ENCODE measurements at regions not wholly inside any gene's neighbourhood (a gene's known extent, or its start where the extent isn't known, plus 50 kb on each side); places are given as distances from the start of the nearest gene placed in this dataset.

DNA sequence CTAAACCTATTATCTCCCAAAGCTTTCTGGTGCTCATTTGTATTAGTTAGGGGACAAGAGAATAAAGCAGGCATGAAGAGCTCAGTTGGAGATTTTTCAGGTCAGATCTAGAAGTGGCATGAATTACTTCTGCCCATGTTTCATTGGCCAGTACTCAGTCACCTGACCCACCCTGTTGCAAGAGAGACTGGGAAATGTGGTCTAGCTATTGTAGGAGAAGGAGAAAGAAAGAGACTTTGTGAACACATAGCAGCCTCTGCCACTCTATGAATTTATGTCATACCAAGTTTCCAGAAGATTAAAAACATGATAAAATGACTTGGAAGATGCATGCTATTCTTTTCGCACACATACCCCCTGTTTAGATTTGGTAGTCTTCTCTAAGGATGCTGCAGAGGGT is 302.3 kb upstream of the RUNX1 start:
- H3K4me3 ChIP-seq, result no peak overlapping the region
- no peaks in the 10 kb centered on the region for H3K9me3 ChIP-seq
- peaks cover 0 to 4% (median 0%) of the 10 kb centered on the region in 9 donors for H3K27me3 ChIP-seq
- no peak for ATAC-seq
- TF ChIP-seq POLR2A (IDR thresholded peaks at IDR 0.05), result no peak
- TF ChIP-seq, protein P1, sequence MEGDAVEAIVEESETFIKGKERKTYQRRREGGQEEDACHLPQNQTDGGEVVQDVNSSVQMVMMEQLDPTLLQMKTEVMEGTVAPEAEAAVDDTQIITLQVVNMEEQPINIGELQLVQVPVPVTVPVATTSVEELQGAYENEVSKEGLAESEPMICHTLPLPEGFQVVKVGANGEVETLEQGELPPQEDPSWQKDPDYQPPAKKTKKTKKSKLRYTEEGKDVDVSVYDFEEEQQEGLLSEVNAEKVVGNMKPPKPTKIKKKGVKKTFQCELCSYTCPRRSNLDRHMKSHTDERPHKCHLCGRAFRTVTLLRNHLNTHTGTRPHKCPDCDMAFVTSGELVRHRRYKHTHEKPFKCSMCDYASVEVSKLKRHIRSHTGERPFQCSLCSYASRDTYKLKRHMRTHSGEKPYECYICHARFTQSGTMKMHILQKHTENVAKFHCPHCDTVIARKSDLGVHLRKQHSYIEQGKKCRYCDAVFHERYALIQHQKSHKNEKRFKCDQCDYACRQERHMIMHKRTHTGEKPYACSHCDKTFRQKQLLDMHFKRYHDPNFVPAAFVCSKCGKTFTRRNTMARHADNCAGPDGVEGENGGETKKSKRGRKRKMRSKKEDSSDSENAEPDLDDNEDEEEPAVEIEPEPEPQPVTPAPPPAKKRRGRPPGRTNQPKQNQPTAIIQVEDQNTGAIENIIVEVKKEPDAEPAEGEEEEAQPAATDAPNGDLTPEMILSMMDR (IDR thresholded peaks at IDR 0.05), result no peak
- peaks cover 0 to 3% (median 0%) of the 10 kb centered on the region in 12 donors for H3K4me1 ChIP-seq
- intact Hi-C loops (cut with DNase I), result no loop called here
- peak overlapping the region in 1 of 12 donors; percentile 42 for H3K27ac ChIP-seq
- no peaks in the 10 kb centered on the region for H3K36me3 ChIP-seq
- no peak for DNase-seq
- WGBS, 4 donors, result 92 to 97% (median 96%) methylated on average over 1 of the region's 1 CpG

DNA sequence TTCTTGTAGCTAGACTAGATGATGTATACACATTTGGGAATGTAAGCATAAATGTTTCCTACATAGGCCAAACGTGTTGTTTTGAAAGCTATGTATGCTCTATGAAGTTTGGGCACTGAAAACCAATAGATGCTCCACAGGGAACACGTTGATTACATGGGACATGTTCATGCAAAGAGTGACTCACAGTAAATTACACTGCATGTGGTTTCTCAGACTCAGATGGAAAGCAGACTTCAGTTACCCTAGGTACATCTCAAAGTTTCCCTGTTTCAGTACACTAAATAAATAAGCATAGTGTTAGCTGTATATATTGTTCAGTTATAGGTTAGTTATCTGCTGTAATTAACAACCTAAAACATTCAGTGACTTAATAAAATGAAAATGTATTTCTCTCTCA is 301.9 kb upstream of the RUNX1 start:
- Histone ChIP-seq H3K27ac (no peak overlapping the region), H3K36me3 (no peaks in the 10 kb centered on the region), H3K4me3 (no peak overlapping the region), H3K9me3 (no peaks in the 10 kb centered on the region), H3K27me3 (peaks cover 0 to 4% (median 0%) of the 10 kb centered on the region in 9 donors), H3K4me1 (peaks cover 0 to 3% (median 0%) of the 10 kb centered on the region in 12 donors)
- ATAC-seq (no peak), DNase-seq (no peak)
- intact Hi-C loops (cut with DNase I), result no loop called here
- 48 to 63% (median 60%) methylated on average over 2 of the region's 2 CpGs for WGBS, 4 donors
- TF ChIP-seq POLR2A (IDR thresholded peaks at IDR 0.05), result no peak
- TF ChIP-seq, protein P1 (IDR thresholded peaks at IDR 0.05), result no peak

DNA sequence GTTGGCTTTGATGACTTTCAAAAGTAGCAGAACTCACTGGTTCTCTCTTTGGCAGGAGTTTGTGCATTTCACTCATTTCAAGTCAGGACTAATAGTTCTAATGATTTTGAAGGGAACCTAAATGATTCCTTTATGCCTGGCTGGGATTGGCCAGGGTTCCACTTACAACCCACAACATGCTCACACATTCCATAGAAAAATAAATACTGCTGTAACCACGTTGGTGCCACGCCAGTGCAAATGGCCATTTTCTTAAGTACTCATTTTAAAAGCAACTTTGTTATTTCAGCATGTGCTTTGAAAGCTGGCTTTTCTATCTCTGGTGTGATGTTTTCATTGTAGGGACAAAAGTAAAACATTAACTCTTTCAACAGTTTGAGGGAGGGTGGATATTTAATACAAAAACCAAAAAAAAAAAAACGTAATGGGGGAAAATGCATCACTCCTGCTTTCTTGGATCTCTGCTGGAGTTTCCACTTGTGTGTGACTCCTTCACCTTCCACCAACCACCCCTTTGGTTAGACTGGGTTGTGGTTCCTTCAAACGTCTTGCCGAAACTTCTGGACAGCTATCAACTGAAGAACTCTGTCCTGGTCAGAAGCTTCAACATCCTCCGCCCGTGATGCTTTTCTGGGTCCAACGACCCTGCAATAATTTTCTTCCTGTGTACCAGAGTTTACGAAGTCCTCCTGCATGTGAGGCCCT is 300.4 kb upstream of the RUNX1 start:
- 79 to 89% (median 81%) methylated on average over 9 of the region's 9 CpGs for WGBS, 4 donors
- Histone ChIP-seq H3K27me3 (peaks cover 0 to 4% (median 0%) of the 10 kb centered on the region in 9 donors), H3K27ac (no peak overlapping the region), H3K4me1 (peaks cover 0 to 3% (median 0%) of the 10 kb centered on the region in 12 donors), H3K9me3 (no peaks in the 10 kb centered on the region), H3K4me3 (no peak overlapping the region), H3K36me3 (no peaks in the 10 kb centered on the region)
- DNase-seq, result no peak
- TF ChIP-seq POLR2A (IDR thresholded peaks at IDR 0.05), result no peak
- TF ChIP-seq, protein P1 (IDR thresholded peaks at IDR 0.05), result no peak
- intact Hi-C loops (cut with DNase I), result no loop called here
- ATAC-seq, result no peak

DNA sequence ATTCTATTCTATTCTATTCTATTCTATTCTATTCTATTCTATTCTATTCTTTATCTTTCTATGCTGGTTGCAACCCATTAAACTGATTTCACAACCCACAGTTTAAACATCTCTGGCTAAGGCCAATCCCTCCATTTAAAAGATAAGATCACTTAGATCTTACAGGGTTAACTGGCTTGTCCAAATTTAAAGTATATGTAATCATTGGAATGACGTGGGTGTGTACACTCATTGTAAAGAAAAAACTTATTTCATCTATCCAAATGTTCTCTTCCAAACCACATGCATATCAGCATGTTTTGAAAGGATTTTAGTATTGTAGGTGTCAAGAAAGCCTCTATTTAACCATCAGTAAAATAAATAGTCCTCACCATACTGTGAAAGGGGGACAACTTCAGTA is 299.6 kb upstream of the RUNX1 start:
- TF ChIP-seq, protein P1 (IDR thresholded peaks at IDR 0.05), result no peak
- TF ChIP-seq POLR2A (IDR thresholded peaks at IDR 0.05), result no peak
- no peak for ATAC-seq
- H3K27ac ChIP-seq, result no peak overlapping the region
- peaks cover 0 to 4% (median 0%) of the 10 kb centered on the region in 9 donors for H3K27me3 ChIP-seq
- intact Hi-C loops (cut with DNase I), result no loop called here
- H3K4me3 ChIP-seq, result no peak overlapping the region
- DNase-seq, result no peak
- peaks cover 0 to 3% (median 0%) of the 10 kb centered on the region in 12 donors for H3K4me1 ChIP-seq
- H3K36me3 ChIP-seq, result no peaks in the 10 kb centered on the region
- WGBS, 4 donors, result 19 to 50% (median 40%) methylated on average over 1 of the region's 1 CpG
- H3K9me3 ChIP-seq, result no peaks in the 10 kb centered on the region

All from heart left ventricle (tissue), 16 donors.